ENCODE measurements at regions not wholly inside any gene's neighbourhood (a gene's known extent, or its start where the extent isn't known, plus 50 kb on each side); places are given as distances from the start of the nearest gene placed in this dataset.

DNA sequence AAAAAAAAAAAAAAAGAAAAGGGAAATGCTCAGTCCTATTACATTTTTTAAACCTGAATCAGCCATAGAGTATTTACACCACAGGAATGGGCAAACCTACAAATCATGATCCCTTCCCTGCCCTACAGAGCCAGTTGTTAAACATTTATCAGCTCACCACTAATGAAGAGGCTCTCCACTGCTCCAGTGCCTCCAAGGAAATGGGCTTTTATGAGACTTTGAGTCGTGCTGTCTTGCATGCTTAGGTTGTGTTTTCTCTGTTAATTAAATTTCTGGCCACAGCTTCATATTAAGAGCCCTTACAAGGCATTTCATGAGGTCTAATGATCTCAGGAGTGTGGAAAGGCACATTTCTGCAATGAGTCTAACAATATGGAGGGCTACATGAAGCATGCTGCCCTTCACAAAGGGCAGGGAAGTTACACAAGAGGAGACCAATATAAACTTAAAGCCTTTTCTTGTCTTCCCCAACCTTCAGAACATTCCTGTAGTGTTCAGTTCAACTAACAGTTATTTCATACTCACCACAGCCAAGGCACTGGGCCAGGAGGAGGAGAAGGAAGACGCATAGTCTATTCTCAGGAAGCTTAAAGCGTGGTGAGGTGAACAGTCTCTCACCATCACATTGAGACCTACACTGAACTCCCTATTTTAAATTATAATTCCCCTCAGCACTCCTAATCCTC is 140.1 kb upstream of the ABCA1 start:
- in situ Hi-C loops (cut with HindIII; ENCODE audit: low pct_unique_long_range_greater_than_20kb, low sequenced_read_pairs) (no loop called here), intact Hi-C loops (cut with micrococcal nuclease; ENCODE audit: unreplicated experiment) (no loop called here)
- no peaks in the 10 kb centered on the region for H3K36me3 ChIP-seq (ENCODE audit: control insufficient read depth, insufficient read depth, low read length)
- H3K27ac ChIP-seq (ENCODE audit: low read length), result no peak overlapping the region
- H3K4me3 ChIP-seq (ENCODE audit: low read depth in 2 of 2, low read length in 2 of 2), result no peak overlapping the region
- no peak for ATAC-seq
- BruUV-seq (replicated peaks), result no TSS peak
- H3K9me3 ChIP-seq (ENCODE audit: control insufficient read depth, insufficient read depth, low read depth, low read length), result no peaks in the 10 kb centered on the region
- H3K4me1 ChIP-seq (ENCODE audit: control insufficient read depth, insufficient read depth, low read length), result peaks cover 9% of the 10 kb centered on the region
- ChIA-PET POLR2A (no interaction called here), CTCF (no interaction called here)
- no peaks in the 10 kb centered on the region for H3K27me3 ChIP-seq (ENCODE audit: control insufficient read depth, insufficient read depth, low read length)
- no peak for DNase-seq (ENCODE audit: low read depth, low spot score)
- TF ChIP-seq SIN3A (IDR thresholded peaks at IDR 0.05; ENCODE audit: borderline replicate concordance, insufficient read depth, low read depth, low read length), result no peak
- no peak for TF ChIP-seq POLR2AphosphoS5 (IDR thresholded peaks at IDR 0.05; ENCODE audit: low read depth, low read length)
- no peak for TF ChIP-seq TCF7L2 (IDR thresholded peaks at IDR 0.05; ENCODE audit: low read depth, low read length)

DNA sequence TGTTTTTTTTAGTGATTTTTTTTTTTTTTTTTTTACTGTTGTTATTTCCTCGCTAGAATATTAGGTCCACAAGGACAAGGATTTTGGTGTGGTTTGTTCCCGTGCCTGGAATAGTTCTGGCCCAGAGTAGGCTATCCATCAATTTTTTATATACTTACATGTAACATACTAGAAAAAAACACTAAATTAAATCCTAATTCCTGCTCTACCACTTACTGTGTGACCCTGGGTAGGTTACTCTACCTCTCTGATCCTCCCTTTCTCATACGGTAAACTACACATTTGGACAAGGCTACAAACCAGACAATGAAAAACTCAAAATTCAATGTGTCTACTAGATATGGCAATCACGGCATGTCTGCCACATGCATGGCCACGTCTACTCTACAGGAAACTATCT is 141.3 kb upstream of the ABCA1 start:
- Histone ChIP-seq H3K27ac (ENCODE audit: low read length) (no peak overlapping the region), H3K27me3 (ENCODE audit: control insufficient read depth, insufficient read depth, low read length) (no peaks in the 10 kb centered on the region), H3K4me3 (ENCODE audit: low read depth in 2 of 2, low read length in 2 of 2) (no peak overlapping the region), H3K36me3 (ENCODE audit: control insufficient read depth, insufficient read depth, low read length) (no peaks in the 10 kb centered on the region), H3K9me3 (ENCODE audit: control insufficient read depth, insufficient read depth, low read depth, low read length) (no peaks in the 10 kb centered on the region), H3K4me1 (ENCODE audit: control insufficient read depth, insufficient read depth, low read length) (peaks cover 7% of the 10 kb centered on the region)
- ATAC-seq (no peak), DNase-seq (ENCODE audit: low read depth, low spot score) (no peak)
- CTCF ChIA-PET, result no interaction called here
- intact Hi-C loops (cut with micrococcal nuclease; ENCODE audit: unreplicated experiment), result no loop called here
- no TSS peak for BruUV-seq (replicated peaks)
- in situ Hi-C loops (cut with HindIII; ENCODE audit: low pct_unique_long_range_greater_than_20kb, low sequenced_read_pairs), result no loop called here
- TF ChIP-seq TCF7L2 (IDR thresholded peaks at IDR 0.05; ENCODE audit: low read depth, low read length) (no peak), POLR2AphosphoS5 (IDR thresholded peaks at IDR 0.05; ENCODE audit: low read depth, low read length) (no peak), SIN3A (IDR thresholded peaks at IDR 0.05; ENCODE audit: borderline replicate concordance, insufficient read depth, low read depth, low read length) (no peak)
- TF ChIP-seq, protein P1, sequence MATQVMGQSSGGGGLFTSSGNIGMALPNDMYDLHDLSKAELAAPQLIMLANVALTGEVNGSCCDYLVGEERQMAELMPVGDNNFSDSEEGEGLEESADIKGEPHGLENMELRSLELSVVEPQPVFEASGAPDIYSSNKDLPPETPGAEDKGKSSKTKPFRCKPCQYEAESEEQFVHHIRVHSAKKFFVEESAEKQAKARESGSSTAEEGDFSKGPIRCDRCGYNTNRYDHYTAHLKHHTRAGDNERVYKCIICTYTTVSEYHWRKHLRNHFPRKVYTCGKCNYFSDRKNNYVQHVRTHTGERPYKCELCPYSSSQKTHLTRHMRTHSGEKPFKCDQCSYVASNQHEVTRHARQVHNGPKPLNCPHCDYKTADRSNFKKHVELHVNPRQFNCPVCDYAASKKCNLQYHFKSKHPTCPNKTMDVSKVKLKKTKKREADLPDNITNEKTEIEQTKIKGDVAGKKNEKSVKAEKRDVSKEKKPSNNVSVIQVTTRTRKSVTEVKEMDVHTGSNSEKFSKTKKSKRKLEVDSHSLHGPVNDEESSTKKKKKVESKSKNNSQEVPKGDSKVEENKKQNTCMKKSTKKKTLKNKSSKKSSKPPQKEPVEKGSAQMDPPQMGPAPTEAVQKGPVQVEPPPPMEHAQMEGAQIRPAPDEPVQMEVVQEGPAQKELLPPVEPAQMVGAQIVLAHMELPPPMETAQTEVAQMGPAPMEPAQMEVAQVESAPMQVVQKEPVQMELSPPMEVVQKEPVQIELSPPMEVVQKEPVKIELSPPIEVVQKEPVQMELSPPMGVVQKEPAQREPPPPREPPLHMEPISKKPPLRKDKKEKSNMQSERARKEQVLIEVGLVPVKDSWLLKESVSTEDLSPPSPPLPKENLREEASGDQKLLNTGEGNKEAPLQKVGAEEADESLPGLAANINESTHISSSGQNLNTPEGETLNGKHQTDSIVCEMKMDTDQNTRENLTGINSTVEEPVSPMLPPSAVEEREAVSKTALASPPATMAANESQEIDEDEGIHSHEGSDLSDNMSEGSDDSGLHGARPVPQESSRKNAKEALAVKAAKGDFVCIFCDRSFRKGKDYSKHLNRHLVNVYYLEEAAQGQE (IDR thresholded peaks at IDR 0.05; ENCODE audit: insufficient read depth in 1 of 2, low read depth in 2 of 2, low read length in 1 of 2), result no peak
- TF ChIP-seq, protein P2, sequence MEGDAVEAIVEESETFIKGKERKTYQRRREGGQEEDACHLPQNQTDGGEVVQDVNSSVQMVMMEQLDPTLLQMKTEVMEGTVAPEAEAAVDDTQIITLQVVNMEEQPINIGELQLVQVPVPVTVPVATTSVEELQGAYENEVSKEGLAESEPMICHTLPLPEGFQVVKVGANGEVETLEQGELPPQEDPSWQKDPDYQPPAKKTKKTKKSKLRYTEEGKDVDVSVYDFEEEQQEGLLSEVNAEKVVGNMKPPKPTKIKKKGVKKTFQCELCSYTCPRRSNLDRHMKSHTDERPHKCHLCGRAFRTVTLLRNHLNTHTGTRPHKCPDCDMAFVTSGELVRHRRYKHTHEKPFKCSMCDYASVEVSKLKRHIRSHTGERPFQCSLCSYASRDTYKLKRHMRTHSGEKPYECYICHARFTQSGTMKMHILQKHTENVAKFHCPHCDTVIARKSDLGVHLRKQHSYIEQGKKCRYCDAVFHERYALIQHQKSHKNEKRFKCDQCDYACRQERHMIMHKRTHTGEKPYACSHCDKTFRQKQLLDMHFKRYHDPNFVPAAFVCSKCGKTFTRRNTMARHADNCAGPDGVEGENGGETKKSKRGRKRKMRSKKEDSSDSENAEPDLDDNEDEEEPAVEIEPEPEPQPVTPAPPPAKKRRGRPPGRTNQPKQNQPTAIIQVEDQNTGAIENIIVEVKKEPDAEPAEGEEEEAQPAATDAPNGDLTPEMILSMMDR (IDR thresholded peaks at IDR 0.05), result no peak
- POLR2A ChIA-PET, result no interaction called here

DNA sequence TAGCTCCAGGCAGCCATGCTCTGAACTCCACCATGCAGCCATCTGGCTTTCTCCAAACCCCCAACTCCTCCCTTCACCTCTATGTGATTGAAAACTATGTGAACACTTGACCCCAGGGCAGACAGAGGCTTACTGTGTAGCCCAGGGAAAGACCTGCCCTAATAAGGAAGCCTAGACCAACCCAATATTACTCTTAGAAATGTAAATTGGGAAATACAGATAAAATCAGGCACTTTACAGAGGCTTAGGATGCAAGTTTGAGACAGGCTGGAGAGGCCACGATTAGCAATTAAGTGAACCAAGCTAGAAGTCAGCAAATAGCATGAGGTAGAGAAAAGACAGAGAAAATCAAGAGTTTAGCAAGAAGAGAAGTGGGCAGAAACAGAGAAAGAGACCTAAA is 141.7 kb upstream of the ABCA1 start:
- Histone ChIP-seq H3K4me3 (ENCODE audit: low read depth in 2 of 2, low read length in 2 of 2) (no peak overlapping the region), H3K9me3 (ENCODE audit: control insufficient read depth, insufficient read depth, low read depth, low read length) (no peaks in the 10 kb centered on the region), H3K4me1 (ENCODE audit: control insufficient read depth, insufficient read depth, low read length) (peaks cover 3% of the 10 kb centered on the region; the same call in 1 of the 2 replicates), H3K27me3 (ENCODE audit: control insufficient read depth, insufficient read depth, low read length) (no peaks in the 10 kb centered on the region), H3K27ac (ENCODE audit: low read length) (no peak overlapping the region), H3K36me3 (ENCODE audit: control insufficient read depth, insufficient read depth, low read length) (no peaks in the 10 kb centered on the region)
- intact Hi-C loops (cut with micrococcal nuclease; ENCODE audit: unreplicated experiment), result no loop called here
- TF ChIP-seq, protein P1 (IDR thresholded peaks at IDR 0.05; ENCODE audit: insufficient read depth in 1 of 2, low read depth in 2 of 2, low read length in 1 of 2), result no peak
- no peak for TF ChIP-seq POLR2AphosphoS5 (IDR thresholded peaks at IDR 0.05; ENCODE audit: low read depth, low read length)
- TF ChIP-seq, protein P2 (IDR thresholded peaks at IDR 0.05), result no peak
- no peak for TF ChIP-seq TCF7L2 (IDR thresholded peaks at IDR 0.05; ENCODE audit: low read depth, low read length)
- no peak for TF ChIP-seq SIN3A (IDR thresholded peaks at IDR 0.05; ENCODE audit: borderline replicate concordance, insufficient read depth, low read depth, low read length)
- ChIA-PET CTCF (no interaction called here), POLR2A (no interaction called here)
- in situ Hi-C loops (cut with HindIII; ENCODE audit: low pct_unique_long_range_greater_than_20kb, low sequenced_read_pairs), result no loop called here
- BruUV-seq (replicated peaks), result no TSS peak
- ATAC-seq (no peak), DNase-seq (ENCODE audit: low read depth, low spot score) (no peak)
